Transverse colon (tissue), 4 donors: ENCODE measurements at regions not wholly inside any gene's neighbourhood (a gene's known extent, or its start where the extent isn't known, plus 50 kb on each side); places are given as distances from the start of the nearest gene placed in this dataset.

Experiments used
- CTCF ChIP-seq, 5 experiments: fragments of 200-600 bp in 3 of 5; fragments of 450-650 bp in 2 of 5; sonication (generic) in 3 of 5; IDR thresholded peaks; 1 replicate in 2 of 5; 2 replicates in 3 of 5; pipeline ENCODE4 v1.5.1; 2016 to 2017; ENCODE audit warnings: antibody characterized with exemption in 5 of 5, inconsistent platforms in 3 of 5, mild to moderate bottlenecking in 2 of 5, moderate library complexity in 1 of 5
- EP300 ChIP-seq: sonication (generic); formaldehyde crosslinking; IDR thresholded peaks from one replicate; pipeline ENCODE4 v1.6.1; 2017; ENCODE audit warnings: antibody characterized with exemption, low read depth
- POLR2AphosphoS5 ChIP-seq, 3 donors: sonication (generic); formaldehyde crosslinking; IDR thresholded peaks; one replicate each; pipeline ENCODE4 v1.6.1; 2016; ENCODE audit warnings: antibody characterized with exemption in 3 of 3

- TF ChIP-seq CTCF (IDR thresholded peaks at IDR 0.05) (no peak), POLR2AphosphoS5 (IDR thresholded peaks at IDR 0.05) (no peak), EP300 (no peak)
Observed at GRCh38 chr2:114108249-114108648, 218.4 kb downstream of the ACTR3 start.
